HG03103 (cell line): ENCODE measurements at regions not wholly inside any gene's neighbourhood (a gene's known extent, or its start where the extent isn't known, plus 50 kb on each side); places are given as distances from the start of the nearest gene placed in this dataset.

ENCODE experiments used
- ATAC-seq: cut with Tn5 transposase; IDR thresholded peaks from one replicate; pipeline ENCODE4 v1.9.1; 2021; ENCODE audit warnings: low read depth; ENCODE audit not compliant: unreplicated experiment

- ATAC-seq, result no peak
Measured at GRCh38 chr2:102950371-102950946, 188.6 kb downstream of the TMEM182 start.

- ATAC-seq, result no peak
Measured at GRCh38 chr2:102951249-102951648, 189.4 kb downstream of the TMEM182 start.

GRCh38 chr2:102967451-102967850 is 205.6 kb downstream of the TMEM182 start:
- no peak for ATAC-seq

- ATAC-seq, result no peak
Measured at GRCh38 chr2:102968375-102968774, 206.5 kb downstream of the TMEM182 start.

GRCh38 chr2:102971701-102972100 is 209.9 kb downstream of the TMEM182 start:
- ATAC-seq, result no peak

- ATAC-seq, result peak; percentile 77
Measured at GRCh38 chr2:102975996-102976975, 214.5 kb downstream of the TMEM182 start.

GRCh38 chr2:102977426-102978090 is 215.7 kb downstream of the TMEM182 start:
- ATAC-seq, result no peak

GRCh38 chr2:102978091-102978490 is 216.3 kb downstream of the TMEM182 start:
- ATAC-seq, result no peak

- no peak for ATAC-seq
Measured at GRCh38 chr2:102979429-102979828, 217.6 kb downstream of the TMEM182 start.

GRCh38 chr2:102983786-102984185 is 222.0 kb downstream of the TMEM182 start:
- no peak for ATAC-seq

- no peak for ATAC-seq
Measured at GRCh38 chr2:102986826-102987490, 225.1 kb downstream of the TMEM182 start.

GRCh38 chr2:102992607-102993006 is 230.8 kb downstream of the TMEM182 start:
- no peak for ATAC-seq

GRCh38 chr2:102999958-103000357 is 238.1 kb downstream of the TMEM182 start:
- ATAC-seq, result no peak

- no peak for ATAC-seq
Measured at GRCh38 chr2:103002954-103003353, 241.1 kb downstream of the TMEM182 start.

- ATAC-seq, result no peak
Measured at GRCh38 chr2:103003750-103004260, 242.0 kb downstream of the TMEM182 start.

GRCh38 chr2:103004426-103004942 is 242.7 kb downstream of the TMEM182 start:
- no peak for ATAC-seq

- no peak for ATAC-seq
Measured at GRCh38 chr2:103005393-103005792, 243.6 kb downstream of the TMEM182 start.

GRCh38 chr2:103007086-103007485 is 245.3 kb downstream of the TMEM182 start:
- ATAC-seq, result no peak

- ATAC-seq, result no peak
Measured at GRCh38 chr2:103008586-103008985, 246.8 kb downstream of the TMEM182 start.

GRCh38 chr2:103009871-103010270 is 248.0 kb downstream of the TMEM182 start:
- ATAC-seq, result no peak
